DND-41 (cell line): ENCODE measurements at regions not wholly inside any gene's neighbourhood (a gene's known extent, or its start where the extent isn't known, plus 50 kb on each side); places are given as distances from the start of the nearest gene placed in this dataset.

Experiments used
- ATAC-seq: fragments of 200-7000 bp; cut with Tn5 transposase; 3 replicates; pipeline ENCODE4 v1.9.1; 2021; ENCODE audit warnings: low read depth; ENCODE audit not compliant: insufficient read depth
- DNase-seq: peaks from one replicate; pipeline ENCODE4 v3.0.0-alpha.2; 2020
- H2AFZ ChIP-seq: 2 replicates; pipeline ENCODE4 v1.6.0; 2012; ENCODE audit warnings: low read depth, low read length
- H3K27ac ChIP-seq: 2 replicates; pipeline ENCODE4 v1.5.1; 2012; ENCODE audit warnings: low read length, inconsistent platforms
- H3K27me3 ChIP-seq: fragments of 200-600 bp; sonication (generic); 2 replicates; pipeline ENCODE4 v1.6.0; 2012; ENCODE audit warnings: low read length, mild to moderate bottlenecking, inconsistent platforms; ENCODE audit not compliant: insufficient read depth, poor library complexity
- H3K36me3 ChIP-seq: 2 replicates; pipeline ENCODE4 v1.5.1; 2012; ENCODE audit warnings: low read length, inconsistent platforms; ENCODE audit not compliant: insufficient read depth
- H3K4me1 ChIP-seq: 2 replicates; pipeline ENCODE4 v1.5.1; 2012; ENCODE audit warnings: mild to moderate bottlenecking, low read length; ENCODE audit not compliant: insufficient read depth
- H3K4me2 ChIP-seq: 2 replicates; pipeline ENCODE4 v1.6.0; 2012; ENCODE audit warnings: mild to moderate bottlenecking, moderate library complexity, low read length, inconsistent platforms; ENCODE audit not compliant: insufficient read depth
- H3K4me3 ChIP-seq, 2 experiments: fragments of 200-600 bp in 1 of 2; shearing (Covaris generic) in 1 of 2; 2 replicates each; pipeline ENCODE4 v1.5.1; 2012 to 2016; ENCODE audit warnings: inconsistent platforms in 2 of 2, low read length in 2 of 2, mild to moderate bottlenecking in 2 of 2, low read depth in 1 of 2, moderate library complexity in 1 of 2
- H3K79me2 ChIP-seq: 2 replicates; pipeline ENCODE4 v1.6.0; 2012; ENCODE audit warnings: low read length, inconsistent platforms; ENCODE audit not compliant: insufficient read depth
- H3K9ac ChIP-seq: 2 replicates; pipeline ENCODE4 v1.6.0; 2012; ENCODE audit warnings: low read depth, mild to moderate bottlenecking, inconsistent platforms, low read length, moderate library complexity
- H3K9me3 ChIP-seq: 2 replicates; pipeline ENCODE4 v1.5.1; 2012; ENCODE audit warnings: low read length, moderate library complexity, mild to moderate bottlenecking, inconsistent platforms; ENCODE audit not compliant: insufficient read depth, severe bottlenecking
- H4K20me1 ChIP-seq: 2 replicates; pipeline ENCODE4 v1.6.0; 2012; ENCODE audit warnings: low read length; ENCODE audit not compliant: insufficient read depth
- CTCF ChIP-seq: IDR thresholded peaks from 2 replicates; pipeline ENCODE4 v1.5.1; 2012; ENCODE audit warnings: borderline replicate concordance, low read length, moderate library complexity, mild to moderate bottlenecking; ENCODE audit not compliant: poor library complexity, severe bottlenecking; ENCODE audit errors: extremely low read depth
- EZH2 ChIP-seq: IDR thresholded peaks from 3 replicates; pipeline ENCODE4 v1.6.1; 2012; ENCODE audit warnings: borderline replicate concordance, low read depth, mild to moderate bottlenecking, moderate library complexity, low read length, inconsistent platforms; ENCODE audit not compliant: severe bottlenecking

- Histone ChIP-seq H2AFZ (no peak overlapping the region), H3K79me2 (no peaks in the 10 kb centered on the region), H3K36me3 (no peaks in the 10 kb centered on the region), H3K27ac (no peak overlapping the region), H3K9me3 (no peaks in the 10 kb centered on the region), H3K9ac (no peak overlapping the region), H3K27me3 (no peaks in the 10 kb centered on the region), H3K4me3 (no peak overlapping the region), H3K4me1 (no peaks in the 10 kb centered on the region), H4K20me1 (no peaks in the 10 kb centered on the region), H3K4me2 (no peak overlapping the region)
- no peak for DNase-seq
- no peak for ATAC-seq
- TF ChIP-seq CTCF: no peak
Observed at GRCh38 chrY:7687086-7687485, 775.5 kb upstream of the AMELY start.

- Histone ChIP-seq H3K9ac (no peak overlapping the region), H3K9me3 (no peaks in the 10 kb centered on the region), H2AFZ (no peak overlapping the region), H3K27me3 (no peaks in the 10 kb centered on the region), H3K27ac (no peak overlapping the region), H3K36me3 (no peaks in the 10 kb centered on the region), H3K4me1 (no peaks in the 10 kb centered on the region), H3K4me3 (no peak overlapping the region), H3K4me2 (no peak overlapping the region), H4K20me1 (no peaks in the 10 kb centered on the region), H3K79me2 (no peaks in the 10 kb centered on the region)
- DNase-seq (no peak), ATAC-seq (no peak)
- TF ChIP-seq EZH2 (no peak), CTCF (no peak)
Observed at GRCh38 chrY:7684546-7684945, 773.0 kb upstream of the AMELY start.

- Histone ChIP-seq H3K4me2 (no peak overlapping the region), H3K9ac (no peak overlapping the region), H3K36me3 (no peaks in the 10 kb centered on the region), H2AFZ (no peak overlapping the region), H3K9me3 (no peaks in the 10 kb centered on the region), H3K79me2 (no peaks in the 10 kb centered on the region), H3K4me1 (no peaks in the 10 kb centered on the region), H3K27me3 (no peaks in the 10 kb centered on the region), H3K27ac (no peak overlapping the region), H3K4me3 (no peak overlapping the region), H4K20me1 (no peaks in the 10 kb centered on the region)
- TF ChIP-seq CTCF (no peak), EZH2 (no peak)
- no peak for ATAC-seq
- DNase-seq: no peak
Observed at GRCh38 chrY:7682386-7682785, 770.8 kb upstream of the AMELY start.

- Histone ChIP-seq H3K27ac (no peak overlapping the region), H3K9me3 (no peaks in the 10 kb centered on the region), H3K36me3 (no peaks in the 10 kb centered on the region), H2AFZ (no peak overlapping the region), H3K27me3 (no peaks in the 10 kb centered on the region), H3K79me2 (no peaks in the 10 kb centered on the region), H3K4me3 (no peak overlapping the region), H4K20me1 (no peaks in the 10 kb centered on the region), H3K4me2 (no peak overlapping the region), H3K9ac (no peak overlapping the region), H3K4me1 (no peaks in the 10 kb centered on the region)
- DNase-seq (no peak), ATAC-seq (no peak)
- TF ChIP-seq EZH2 (no peak), CTCF (no peak)
Observed at GRCh38 chrY:7681426-7681825, 769.9 kb upstream of the AMELY start.
